ENCODE measurements at regions not wholly inside any gene's neighbourhood (a gene's known extent, or its start where the extent isn't known, plus 50 kb on each side); places are given as distances from the start of the nearest gene placed in this dataset.

- BruUV-seq (replicated peaks) = no TSS peak
- Histone ChIP-seq H3K9me3 (ENCODE audit: control insufficient read depth, insufficient read depth, low read depth, low read length) (no peaks in the 10 kb centered on the region), H3K4me3 (ENCODE audit: low read depth in 2 of 2, low read length in 2 of 2) (no peak overlapping the region), H3K27ac (ENCODE audit: low read length) (no peak overlapping the region), H3K36me3 (ENCODE audit: control insufficient read depth, insufficient read depth, low read length) (no peaks in the 10 kb centered on the region; the same call in 1 of the 2 replicates), H3K27me3 (ENCODE audit: control insufficient read depth, insufficient read depth, low read length) (peaks cover 3% of the 10 kb centered on the region; the same call in 1 of the 2 replicates), H3K4me1 (ENCODE audit: control insufficient read depth, insufficient read depth, low read length) (no peaks in the 10 kb centered on the region)
- ChIA-PET POLR2A (no interaction called here), CTCF (no interaction called here)
- no peak for TF ChIP-seq REST (IDR thresholded peaks at IDR 0.05; ENCODE audit: insufficient read depth in 1 of 2, low read depth in 2 of 2, low read length in 1 of 2)
- no peak for TF ChIP-seq TCF7L2 (IDR thresholded peaks at IDR 0.05; ENCODE audit: low read depth, low read length)
- TF ChIP-seq, protein P1, sequence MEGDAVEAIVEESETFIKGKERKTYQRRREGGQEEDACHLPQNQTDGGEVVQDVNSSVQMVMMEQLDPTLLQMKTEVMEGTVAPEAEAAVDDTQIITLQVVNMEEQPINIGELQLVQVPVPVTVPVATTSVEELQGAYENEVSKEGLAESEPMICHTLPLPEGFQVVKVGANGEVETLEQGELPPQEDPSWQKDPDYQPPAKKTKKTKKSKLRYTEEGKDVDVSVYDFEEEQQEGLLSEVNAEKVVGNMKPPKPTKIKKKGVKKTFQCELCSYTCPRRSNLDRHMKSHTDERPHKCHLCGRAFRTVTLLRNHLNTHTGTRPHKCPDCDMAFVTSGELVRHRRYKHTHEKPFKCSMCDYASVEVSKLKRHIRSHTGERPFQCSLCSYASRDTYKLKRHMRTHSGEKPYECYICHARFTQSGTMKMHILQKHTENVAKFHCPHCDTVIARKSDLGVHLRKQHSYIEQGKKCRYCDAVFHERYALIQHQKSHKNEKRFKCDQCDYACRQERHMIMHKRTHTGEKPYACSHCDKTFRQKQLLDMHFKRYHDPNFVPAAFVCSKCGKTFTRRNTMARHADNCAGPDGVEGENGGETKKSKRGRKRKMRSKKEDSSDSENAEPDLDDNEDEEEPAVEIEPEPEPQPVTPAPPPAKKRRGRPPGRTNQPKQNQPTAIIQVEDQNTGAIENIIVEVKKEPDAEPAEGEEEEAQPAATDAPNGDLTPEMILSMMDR (IDR thresholded peaks at IDR 0.05) = no peak
- TF ChIP-seq SIN3A (IDR thresholded peaks at IDR 0.05; ENCODE audit: borderline replicate concordance, insufficient read depth, low read depth, low read length) = no peak
- TF ChIP-seq POLR2AphosphoS5 (IDR thresholded peaks at IDR 0.05; ENCODE audit: low read depth, low read length) = no peak
- in situ Hi-C loops (cut with HindIII; ENCODE audit: low pct_unique_long_range_greater_than_20kb, low sequenced_read_pairs) (no loop called here), intact Hi-C loops (cut with micrococcal nuclease; ENCODE audit: unreplicated experiment) (no loop called here)
- DNase-seq (ENCODE audit: low read depth, low spot score) (no peak), ATAC-seq (no peak)
Observed at GRCh38 chr5:37989884-37990283, 150.0 kb upstream of the GDNF start.

GRCh38 chr5:37988454-37989046 is 148.7 kb upstream of the GDNF start:
- Histone ChIP-seq H3K4me3 (ENCODE audit: low read depth in 2 of 2, low read length in 2 of 2) (no peak overlapping the region), H3K27me3 (ENCODE audit: control insufficient read depth, insufficient read depth, low read length) (peaks cover 3% of the 10 kb centered on the region; the same call in 1 of the 2 replicates), H3K4me1 (ENCODE audit: control insufficient read depth, insufficient read depth, low read length) (no peaks in the 10 kb centered on the region), H3K36me3 (ENCODE audit: control insufficient read depth, insufficient read depth, low read length) (no peaks in the 10 kb centered on the region), H3K27ac (ENCODE audit: low read length) (no peak overlapping the region), H3K9me3 (ENCODE audit: control insufficient read depth, insufficient read depth, low read depth, low read length) (no peaks in the 10 kb centered on the region)
- ChIA-PET POLR2A (no interaction called here), CTCF (no interaction called here)
- intact Hi-C loops (cut with micrococcal nuclease; ENCODE audit: unreplicated experiment) (no loop called here), in situ Hi-C loops (cut with HindIII; ENCODE audit: low pct_unique_long_range_greater_than_20kb, low sequenced_read_pairs) (no loop called here)
- TF ChIP-seq, protein P1 (IDR thresholded peaks at IDR 0.05) = no peak
- no peak for TF ChIP-seq SIN3A (IDR thresholded peaks at IDR 0.05; ENCODE audit: borderline replicate concordance, insufficient read depth, low read depth, low read length)
- TF ChIP-seq POLR2AphosphoS5 (IDR thresholded peaks at IDR 0.05; ENCODE audit: low read depth, low read length) = no peak
- TF ChIP-seq TCF7L2 (IDR thresholded peaks at IDR 0.05; ENCODE audit: low read depth, low read length) = no peak
- no peak for TF ChIP-seq REST (IDR thresholded peaks at IDR 0.05; ENCODE audit: insufficient read depth in 1 of 2, low read depth in 2 of 2, low read length in 1 of 2)
- DNase-seq (ENCODE audit: low read depth, low spot score) = no peak
- ATAC-seq = no peak
- no TSS peak for BruUV-seq (replicated peaks)
